ENCODE measurements at regions not wholly inside any gene's neighbourhood (a gene's known extent, or its start where the extent isn't known, plus 50 kb on each side); places are given as distances from the start of the nearest gene placed in this dataset.

DNA sequence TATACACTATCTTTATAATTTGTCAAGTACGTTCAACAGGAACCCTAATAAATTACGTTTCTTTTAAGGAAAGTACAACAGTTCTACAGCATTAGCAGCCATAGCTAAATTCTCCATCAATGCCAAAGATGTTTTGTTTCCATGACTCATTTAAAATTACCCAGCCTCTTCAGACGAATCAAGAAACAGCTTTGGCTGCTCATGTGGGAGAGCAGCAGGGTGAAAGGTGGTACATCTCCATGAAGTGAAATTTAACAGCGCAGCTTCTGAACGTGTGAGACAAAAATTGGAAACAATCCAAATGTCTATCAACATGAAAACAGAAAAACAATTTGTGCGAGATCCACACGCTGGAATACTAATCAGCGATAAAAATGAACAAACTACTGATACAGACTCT lies 327.3 kb upstream of the CDH6 start:
- TF ChIP-seq, protein P1, sequence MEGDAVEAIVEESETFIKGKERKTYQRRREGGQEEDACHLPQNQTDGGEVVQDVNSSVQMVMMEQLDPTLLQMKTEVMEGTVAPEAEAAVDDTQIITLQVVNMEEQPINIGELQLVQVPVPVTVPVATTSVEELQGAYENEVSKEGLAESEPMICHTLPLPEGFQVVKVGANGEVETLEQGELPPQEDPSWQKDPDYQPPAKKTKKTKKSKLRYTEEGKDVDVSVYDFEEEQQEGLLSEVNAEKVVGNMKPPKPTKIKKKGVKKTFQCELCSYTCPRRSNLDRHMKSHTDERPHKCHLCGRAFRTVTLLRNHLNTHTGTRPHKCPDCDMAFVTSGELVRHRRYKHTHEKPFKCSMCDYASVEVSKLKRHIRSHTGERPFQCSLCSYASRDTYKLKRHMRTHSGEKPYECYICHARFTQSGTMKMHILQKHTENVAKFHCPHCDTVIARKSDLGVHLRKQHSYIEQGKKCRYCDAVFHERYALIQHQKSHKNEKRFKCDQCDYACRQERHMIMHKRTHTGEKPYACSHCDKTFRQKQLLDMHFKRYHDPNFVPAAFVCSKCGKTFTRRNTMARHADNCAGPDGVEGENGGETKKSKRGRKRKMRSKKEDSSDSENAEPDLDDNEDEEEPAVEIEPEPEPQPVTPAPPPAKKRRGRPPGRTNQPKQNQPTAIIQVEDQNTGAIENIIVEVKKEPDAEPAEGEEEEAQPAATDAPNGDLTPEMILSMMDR (IDR thresholded peaks at IDR 0.05) = no peak
- no peak for TF ChIP-seq POLR2A (IDR thresholded peaks at IDR 0.05)

Data from testis (tissue), 2 donors.